HG02870 (cell line): ENCODE measurements at regions not wholly inside any gene's neighbourhood (a gene's known extent, or its start where the extent isn't known, plus 50 kb on each side); places are given as distances from the start of the nearest gene placed in this dataset.
"Not testable (repeated sequence)": the region's sequence is repeated elsewhere in the genome, so short reads cannot be mapped to it uniquely, and the experiment has no call there.

Experiments
- ATAC-seq: cut with Tn5 transposase; IDR thresholded peaks from one replicate; pipeline ENCODE4 v1.9.1; 2021; ENCODE audit warnings: mild to moderate bottlenecking, moderate library complexity; ENCODE audit not compliant: unreplicated experiment

DNA sequence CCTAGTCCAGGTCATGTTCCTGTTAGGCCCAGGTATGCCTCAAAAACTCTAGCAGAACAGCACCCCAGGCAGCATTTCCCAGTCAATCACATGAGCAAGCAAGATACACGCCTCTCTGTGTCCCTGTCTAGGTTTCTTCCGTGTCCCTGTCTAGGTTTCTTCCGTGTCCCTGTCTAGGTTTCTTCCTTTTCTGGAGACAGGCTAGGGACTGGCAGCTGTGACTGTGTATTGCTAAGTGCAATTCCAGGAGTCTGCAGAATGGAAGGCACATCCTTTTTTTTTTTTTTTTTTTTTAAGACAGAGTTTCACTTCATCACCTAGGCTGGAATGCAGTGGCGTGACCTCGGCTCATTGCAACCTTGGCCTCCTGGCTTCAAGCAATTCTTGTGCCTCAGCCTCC lies 77.6 kb downstream of the SETD4 start:
- no peak for ATAC-seq

DNA sequence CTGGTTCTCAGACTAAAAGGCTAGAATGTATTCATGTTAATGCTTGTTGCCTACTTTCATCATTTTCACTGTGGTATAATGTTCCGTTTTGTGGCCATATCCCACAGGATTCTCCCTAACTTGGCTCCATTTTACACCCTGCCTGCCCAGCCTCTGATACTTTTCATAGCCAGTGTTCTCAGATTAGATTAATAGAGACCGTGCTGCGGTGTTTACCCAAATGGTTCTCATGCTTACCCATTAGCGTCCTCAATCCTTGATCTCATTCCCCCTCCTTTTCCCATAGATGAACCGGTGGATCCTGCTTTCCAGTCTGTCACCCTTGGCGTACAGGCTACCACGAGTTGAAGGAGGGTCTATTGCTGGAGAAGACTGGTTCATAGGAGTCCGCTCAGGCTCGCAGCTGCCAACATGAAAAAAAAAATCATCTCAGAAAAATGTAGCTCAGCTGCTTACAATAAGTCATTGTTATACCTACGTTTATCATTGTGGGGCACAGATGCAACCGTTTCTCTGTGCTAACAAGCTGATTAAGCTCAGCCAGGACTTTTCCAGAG lies 78.7 kb downstream of the SETD4 start:
- ATAC-seq = no peak

DNA sequence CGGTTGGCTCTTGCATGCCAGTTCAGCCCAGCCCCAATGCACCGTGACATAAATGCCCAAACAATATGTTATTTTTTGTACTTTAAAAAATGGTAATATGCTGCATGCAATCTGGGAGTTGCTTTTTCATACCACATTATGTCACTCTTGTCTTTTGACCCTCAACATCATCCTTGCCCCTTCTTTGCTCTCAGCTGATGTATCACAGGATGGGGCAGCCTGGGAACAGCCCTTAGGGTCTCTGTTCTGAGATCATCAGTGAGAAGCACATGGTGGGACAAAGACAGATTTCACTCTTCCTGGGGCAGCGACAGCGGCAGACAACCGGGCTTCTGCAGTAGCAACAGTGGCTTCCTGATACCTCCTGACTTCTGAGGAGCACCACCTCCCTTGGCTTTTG lies 79.5 kb downstream of the SETD4 start:
- no peak for ATAC-seq

DNA sequence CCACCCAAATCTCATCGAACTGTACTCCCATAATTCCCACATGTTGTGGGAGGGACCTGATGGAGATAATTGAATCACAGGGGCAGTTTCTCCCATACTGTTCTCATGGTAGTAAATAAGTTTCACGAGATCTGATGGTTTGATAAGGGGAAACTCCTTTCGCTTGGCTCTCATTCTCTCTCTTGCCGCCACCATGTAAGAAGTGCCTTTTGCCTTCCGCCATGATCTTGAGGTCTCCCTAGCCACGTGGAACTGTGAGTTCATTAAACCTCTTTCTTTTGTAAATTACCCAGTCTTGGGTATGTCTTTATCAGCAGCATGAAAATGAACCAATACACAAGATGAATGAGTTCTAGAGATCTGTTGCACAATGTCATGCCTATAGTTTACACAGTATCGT lies 82.5 kb downstream of the SETD4 start:
- ATAC-seq = not testable (repeated sequence)

DNA sequence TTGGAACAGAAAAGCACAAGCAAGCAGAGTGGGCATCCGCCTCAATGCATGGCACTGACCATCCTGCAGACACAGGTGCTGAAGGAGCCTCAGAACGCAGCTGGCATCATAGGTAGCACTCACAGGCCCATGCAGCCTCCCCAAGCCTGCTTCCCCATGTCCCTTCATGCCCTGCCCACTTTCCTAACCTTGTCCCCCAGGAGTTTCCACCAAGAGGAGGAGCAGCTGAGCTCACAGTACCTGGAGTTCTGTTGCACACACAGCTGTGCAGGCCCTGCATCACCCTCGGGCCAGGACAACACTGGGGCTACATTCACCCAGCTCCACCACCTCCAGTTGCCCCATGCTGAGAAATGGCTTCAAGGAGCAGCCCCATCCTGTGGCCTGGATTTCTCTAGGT lies 83.4 kb downstream of the SETD4 start:
- no peak for ATAC-seq

DNA sequence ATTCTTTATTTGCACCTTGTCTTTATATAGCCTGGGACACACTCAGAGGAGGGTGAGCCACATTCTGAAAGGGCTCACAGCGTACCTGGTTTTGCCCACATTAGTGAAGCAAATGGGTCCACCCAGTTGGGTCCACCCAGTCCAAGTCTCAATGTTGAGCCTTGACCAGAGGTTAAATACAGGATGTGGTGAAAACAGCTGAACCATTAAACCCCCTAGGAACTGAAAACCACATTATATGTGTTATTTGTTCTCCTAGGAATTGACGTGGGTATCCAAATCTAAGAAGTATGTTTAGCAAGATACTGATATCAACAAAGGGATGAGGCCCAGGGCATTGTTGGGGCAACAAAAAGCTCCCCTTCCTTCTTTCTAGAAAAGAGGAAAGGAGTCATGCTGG lies 83.8 kb downstream of the SETD4 start:
- ATAC-seq = no peak

DNA sequence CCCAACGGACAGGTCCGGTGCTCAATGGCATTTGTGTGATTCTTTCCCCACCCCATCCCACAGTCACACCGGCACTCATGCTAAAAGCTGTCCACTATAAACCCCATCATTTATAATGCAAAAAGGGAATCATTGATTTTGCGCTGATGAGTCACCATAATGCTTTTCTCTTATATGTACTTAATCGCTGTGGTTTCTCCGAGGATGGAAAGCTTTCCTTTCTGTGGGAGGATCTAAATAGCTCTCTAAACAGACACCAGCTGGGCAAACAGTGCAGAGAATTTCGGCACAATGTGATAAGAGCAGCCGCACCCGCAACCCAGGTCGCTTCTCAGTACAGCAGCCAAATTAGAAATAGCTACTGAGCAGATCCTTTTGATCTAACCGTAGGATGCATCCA lies 85.6 kb downstream of the SETD4 start:
- ATAC-seq = no peak

DNA sequence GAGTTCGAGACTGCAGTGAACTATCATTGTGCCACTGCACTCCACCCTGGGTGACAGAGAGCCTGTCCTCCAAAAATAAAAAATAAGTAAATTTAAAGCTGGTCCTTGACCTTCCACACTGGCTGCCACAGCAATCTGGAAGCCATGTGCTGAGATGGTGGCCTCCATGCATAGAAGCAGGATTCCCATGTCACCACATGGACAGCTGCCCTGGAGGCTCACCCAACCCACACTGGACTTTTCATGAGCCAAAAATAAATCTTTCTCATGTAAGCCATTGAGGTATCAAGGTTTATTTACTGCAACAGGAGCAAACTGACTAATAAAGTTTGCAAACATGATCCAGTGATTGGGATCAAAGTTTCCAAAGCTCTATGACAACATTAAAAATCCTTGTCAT lies 88.5 kb downstream of the SETD4 start:
- no peak for ATAC-seq

DNA sequence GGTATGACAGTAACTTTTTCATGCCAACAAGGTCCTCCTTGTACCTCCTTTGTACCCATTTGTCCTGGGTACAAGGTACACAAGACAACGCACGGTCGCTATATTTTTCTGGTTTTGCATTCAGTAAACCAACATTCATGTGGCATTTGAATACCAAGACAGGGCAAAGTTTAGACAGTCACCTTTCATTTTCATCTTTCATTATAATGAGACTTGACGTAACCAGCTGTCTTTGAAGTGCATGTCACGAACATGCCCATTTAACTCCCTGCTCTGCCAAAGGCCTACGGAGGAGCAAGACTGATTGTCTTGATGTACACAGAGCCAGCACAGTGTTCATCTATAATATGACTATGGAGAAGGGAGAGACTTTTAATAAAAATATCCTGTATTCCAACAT lies 91.0 kb downstream of the SETD4 start:
- no peak for ATAC-seq

DNA sequence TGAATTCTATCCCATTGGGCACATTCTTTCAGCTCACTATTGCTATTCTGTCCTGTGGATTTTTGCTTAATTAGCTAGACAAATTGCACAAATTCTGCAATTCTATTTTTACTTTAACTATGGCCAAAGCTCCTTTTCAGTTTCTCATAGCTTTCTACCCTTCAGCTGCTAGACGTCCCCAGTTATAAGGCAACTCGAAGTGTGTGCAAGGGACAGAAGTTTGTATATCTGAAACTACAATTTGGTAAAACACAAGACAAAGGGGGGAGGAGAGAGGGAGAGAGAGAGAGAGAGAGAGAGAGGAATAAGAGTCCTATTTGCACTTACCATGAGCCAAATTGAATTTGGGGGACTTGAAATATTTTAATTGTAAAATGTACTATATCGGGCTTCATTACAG lies 91.8 kb downstream of the SETD4 start:
- ATAC-seq = no peak

DNA sequence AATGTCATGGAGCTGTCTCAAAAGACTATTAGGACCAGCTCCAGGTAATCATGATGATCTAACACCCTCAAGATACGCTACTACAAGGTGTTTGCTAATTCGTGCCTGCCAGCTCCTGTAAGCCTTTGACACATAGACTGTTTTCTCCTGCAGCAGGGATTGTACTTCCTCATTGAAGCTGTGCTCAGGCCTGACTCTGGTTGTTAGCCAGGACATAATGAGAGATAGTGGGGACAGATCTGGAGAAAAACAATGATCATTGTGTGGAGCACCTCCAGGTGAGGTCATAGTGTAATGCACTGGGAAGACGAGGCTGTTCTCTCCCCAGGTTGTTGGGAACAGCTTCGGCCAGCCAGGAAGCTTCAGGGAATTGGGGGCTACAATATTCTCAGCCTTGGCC lies 94.6 kb downstream of the SETD4 start:
- ATAC-seq = no peak

DNA sequence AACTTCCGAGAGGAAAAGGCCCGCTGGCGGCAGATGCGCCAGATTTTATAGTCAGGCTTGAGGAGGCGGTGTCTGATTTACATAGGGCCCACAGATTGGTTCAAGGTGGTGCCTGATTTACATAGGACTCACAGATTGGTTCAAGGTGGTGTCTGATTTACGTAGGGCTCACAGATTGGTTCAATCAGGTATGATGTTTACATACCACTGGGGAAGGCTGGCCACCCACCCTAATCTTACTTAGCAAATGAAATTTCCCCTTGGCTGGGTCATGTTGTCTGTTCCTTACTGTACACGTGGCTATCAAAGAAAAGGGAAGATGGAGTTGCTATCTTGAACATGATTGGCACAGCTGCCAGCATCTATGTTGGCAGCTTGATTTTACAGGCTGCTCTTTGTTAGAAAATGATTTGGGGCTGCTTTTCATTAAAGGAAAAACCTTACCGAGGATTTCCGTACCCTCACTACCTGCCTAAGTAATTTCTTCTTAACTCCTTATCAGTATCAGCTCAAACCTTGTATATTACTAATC lies 96.3 kb downstream of the SETD4 start:
- no peak for ATAC-seq

DNA sequence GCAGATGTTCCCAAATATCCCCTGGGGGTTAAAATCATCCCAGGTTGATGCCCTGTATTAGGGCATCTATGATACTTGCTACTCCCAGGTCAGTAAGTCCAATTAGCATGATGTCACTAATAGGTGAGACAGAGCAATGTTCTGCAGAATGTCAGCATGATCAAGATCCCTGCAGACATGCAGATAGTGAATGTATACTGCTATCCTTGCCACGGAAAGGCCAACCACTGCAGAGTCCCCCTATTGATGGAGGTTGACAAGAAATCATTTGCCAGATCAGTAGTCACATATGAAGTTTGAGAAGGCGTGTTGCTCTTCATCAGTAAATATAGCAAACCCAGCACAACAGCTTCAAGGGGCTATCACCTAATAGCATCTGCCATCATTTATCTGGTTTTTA lies 97.4 kb downstream of the SETD4 start:
- ATAC-seq = no peak

DNA sequence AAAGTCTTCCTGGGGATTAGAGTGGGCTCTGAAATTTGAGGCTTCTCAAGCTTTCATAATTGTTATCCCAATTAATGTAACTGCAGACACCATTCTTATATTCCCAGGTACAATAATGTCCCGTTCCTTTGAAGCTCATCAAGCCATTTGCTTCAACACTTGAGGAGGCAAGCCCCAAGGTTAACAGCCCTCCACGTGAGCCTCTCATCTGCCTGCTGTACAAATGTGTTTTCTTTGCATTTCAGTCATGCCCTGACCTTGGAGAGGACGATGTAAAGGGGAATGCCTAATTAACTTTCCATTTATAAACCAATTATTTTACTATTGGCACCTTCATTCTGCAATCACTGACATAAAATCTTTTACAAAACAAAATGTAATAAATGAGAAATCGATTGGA lies 106.3 kb downstream of the SETD4 start:
- no peak for ATAC-seq

DNA sequence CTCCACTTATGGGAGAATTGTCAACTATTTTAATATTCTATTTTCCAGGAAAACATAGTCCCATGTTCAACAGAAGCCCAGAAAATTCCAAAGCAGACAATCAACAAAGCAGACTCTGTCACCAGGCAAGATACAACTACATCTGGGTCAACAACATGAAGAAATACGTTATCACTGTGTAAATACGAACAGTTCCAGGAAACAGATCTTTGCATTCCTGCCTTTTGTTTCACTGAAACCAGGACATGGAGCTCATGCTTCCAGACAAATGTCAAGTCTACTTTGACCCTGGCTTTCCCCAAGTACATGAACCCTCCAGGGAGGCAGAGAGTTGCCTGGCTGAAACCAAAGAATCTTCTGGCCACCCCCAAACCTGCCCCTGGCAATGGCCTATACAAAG lies 106.7 kb downstream of the SETD4 start:
- ATAC-seq = no peak

DNA sequence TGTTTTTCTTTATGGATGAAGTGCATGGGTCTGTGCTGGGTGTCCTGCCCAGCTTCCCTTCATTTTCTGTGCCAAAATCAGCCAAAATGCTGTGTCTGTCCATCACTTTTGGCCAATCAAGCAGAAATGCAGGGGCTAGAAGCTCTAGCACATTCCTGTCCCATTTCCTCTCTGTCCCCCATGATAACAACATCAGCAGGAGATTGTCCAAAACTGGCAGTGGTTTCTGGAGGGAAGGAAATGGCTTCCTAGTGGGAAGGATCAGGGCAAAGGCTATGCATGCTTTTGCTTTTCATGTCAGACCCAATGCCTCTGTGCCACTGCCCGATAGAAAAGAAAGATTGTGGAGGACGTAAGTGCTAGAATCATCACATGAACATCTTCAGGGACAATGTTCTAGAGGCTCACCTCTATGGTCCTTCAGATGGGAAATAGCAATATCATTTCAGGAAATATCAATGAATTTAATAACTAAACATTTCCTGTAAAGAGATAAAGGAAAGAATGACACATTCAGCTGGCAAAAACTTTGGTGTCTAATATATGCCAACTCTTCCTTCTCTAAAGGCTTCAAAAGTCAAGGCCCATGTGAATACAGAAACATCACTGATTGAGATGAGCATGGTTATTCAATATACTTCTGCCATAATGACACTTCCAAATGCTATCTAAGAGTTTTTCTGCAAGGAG lies 107.5 kb downstream of the SETD4 start:
- no peak for ATAC-seq

DNA sequence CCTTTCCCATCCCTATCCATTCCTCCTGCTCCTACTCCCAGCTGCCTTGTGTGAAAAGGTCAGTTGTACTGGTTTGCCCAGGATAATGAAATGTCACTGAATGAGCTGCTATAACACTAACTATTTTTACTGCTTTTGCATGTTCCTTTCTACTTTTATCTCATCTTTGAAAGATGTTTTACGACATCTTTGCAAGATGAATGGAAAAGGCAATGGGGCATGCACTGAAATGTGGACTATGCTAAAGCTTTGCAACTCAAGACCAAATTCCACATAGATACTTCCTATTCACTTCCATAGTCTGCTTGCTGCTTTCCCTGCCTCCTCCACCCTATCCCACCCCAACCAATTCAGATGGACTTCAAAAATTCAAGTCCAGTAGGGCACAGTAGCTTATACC lies 111.3 kb downstream of the SETD4 start:
- no peak for ATAC-seq

DNA sequence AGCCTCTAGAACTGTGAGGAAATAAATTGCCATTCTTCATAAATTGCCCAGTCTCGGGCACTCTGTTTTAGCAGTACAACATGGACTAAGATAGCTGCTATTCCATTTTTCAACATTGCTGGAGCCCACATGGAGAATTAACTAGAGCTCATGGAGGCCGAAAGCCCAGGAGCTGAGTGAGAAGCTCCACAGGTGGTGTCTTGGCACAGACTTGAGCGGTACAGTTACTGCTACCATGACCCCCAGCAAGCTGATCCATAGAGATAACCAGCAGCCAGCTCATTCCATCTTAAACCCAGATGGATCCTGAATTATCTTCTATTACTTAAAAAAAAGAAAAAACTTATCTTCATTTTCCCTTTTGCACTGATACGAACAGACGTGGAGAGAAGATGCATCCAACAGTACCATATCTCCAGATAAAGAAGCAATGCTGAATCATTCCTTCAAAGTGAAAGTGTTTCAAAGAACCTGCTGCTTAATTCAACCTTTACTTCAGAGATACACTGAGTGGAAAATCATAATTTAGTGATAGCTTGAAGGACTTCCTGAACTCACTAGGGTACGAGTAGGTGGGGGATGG lies 115.1 kb downstream of the SETD4 start:
- ATAC-seq = no peak

DNA sequence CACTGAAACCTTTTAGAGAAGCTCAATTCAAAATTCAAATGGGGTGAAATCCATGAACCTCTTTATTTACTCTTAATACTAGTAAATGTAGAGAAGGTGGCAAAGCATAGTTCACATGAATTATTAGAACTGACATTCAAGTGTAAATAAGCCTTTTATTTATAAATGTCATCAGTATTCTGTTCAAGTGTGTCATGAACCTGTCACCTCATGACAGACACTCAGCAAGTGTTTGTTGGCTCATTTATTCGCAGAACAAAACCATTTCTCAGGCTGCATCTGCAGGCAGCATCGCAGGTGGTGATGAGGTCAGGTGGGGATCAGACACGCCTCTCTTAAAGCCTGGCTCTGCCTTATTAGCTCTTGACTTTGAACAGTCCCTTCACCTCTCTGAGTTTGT lies 116.6 kb downstream of the SETD4 start:
- ATAC-seq = no peak

DNA sequence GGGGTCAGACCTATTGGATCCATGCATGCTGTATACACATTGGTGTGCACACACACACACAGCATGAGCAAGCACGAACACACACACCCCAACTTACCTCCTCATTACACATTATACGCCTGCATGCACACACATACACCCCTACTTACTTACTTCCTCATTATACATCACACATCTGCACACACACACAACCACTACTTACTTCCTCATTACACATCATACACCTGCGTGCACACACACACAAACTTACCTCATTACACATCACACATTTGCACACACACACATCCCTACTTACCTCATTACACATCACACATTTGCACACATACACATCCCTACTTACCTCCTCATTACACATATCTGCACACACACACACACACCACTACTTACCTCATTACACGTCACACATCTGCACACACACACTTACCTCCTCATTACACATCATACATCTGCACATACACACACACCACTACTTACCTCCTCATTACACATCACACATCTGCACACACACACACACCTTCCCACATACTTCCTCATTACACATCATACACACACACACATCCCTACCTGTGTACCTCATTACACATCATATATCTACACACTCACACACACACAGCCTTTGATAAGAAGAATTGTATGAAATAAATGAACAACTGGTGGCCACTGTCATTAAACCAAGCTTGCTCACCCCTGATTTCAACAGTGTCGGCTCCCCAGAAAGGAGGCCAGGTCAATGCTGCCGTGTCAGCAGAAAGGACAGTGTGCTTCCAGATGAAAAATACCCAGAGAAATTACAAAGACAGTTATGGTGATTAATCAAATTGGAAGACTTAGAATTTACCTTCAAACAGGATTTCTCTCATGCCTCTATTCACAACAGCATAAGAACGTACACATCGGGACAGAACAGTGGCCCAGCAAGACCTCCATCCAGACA lies 117.8 kb downstream of the SETD4 start:
- ATAC-seq = no peak
